ENCODE measurements at regions not wholly inside any gene's neighbourhood (a gene's known extent, or its start where the extent isn't known, plus 50 kb on each side); places are given as distances from the start of the nearest gene placed in this dataset.
A peak's percentile ranks its signal among the peaks of the same experiment; 100 is the strongest.
"Not testable (repeated sequence)": the region's sequence is repeated elsewhere in the genome, so short reads cannot be mapped to it uniquely, and the experiment has no call there.

DNA sequence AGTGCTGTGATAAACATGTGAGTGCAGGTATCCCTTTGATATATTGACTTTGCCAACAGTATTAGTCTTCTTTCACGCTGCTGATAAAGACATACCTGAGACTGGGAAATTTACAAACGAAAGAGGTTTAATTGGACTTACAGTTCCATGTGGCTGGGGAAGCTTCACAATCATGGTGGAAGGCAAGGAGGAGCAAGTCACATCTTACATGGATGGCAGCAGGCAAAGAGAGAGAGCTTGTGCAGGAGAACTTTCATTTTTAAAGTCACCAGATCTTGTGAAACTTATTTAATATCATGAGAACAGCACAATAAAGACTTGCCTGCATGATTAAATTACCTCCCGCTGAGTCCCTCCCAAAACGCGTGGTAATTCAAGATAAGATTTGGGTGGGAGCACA is 277.9 kb upstream of the GCFC2 start:
- DNase-seq = not testable (repeated sequence)

DNA sequence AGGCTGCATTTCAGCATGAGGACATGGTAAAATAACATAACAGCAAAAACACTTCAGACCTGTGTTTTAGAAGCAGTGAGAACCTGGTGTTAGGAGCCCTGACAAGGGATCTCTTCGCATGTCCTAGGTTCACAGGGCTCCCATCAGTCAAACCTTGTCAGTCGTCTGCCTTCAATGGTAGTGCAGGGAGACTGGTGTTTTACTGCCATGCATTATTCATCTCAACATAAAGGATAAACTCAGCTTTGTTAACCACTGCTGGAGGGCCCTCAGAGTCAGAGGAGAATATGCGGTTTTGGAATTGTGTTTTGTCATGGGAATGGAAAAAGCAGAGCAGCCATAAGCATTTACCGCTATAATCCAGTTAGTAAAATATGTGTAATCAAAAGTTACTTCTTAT is 275.9 kb upstream of the GCFC2 start:
- no peak for DNase-seq

DNA sequence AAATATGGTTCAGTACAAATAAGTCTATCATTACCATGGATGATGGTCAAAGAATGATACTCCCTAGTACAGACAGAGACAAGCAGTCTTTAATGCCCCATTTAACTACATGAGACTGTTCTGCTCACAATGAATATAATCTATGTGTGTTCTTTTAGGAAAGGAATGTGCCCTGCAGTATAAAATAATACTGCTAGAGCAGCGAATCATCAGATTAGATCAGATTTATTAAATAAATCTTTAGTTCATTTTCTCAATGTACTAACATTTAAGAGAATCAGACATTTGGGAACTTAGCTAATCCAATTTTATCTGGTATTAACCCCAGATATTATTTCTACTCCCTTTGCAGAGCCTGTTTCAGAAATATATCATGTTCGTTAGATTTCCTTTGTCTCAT is 272.0 kb upstream of the GCFC2 start:
- DNase-seq = no peak

DNA sequence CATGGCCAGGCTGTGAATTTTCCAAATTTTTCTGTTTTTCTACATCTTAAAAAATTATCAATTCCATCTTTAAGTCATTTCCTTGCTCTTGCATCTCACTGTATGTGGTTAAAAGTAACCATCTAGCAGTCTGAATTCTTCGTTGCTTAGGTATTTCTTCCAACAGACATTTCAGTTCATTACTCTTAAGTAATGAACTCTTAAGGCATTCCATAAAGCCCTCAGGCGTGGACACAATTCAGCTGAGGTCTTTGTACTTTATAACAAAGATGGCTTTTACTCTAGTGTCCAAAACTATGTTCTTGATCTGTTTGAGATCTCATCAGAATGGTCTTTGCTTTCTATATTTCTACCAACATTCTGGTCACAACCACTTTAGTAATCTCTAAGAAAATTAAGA is 253.9 kb upstream of the GCFC2 start:
- no peak for DNase-seq

DNA sequence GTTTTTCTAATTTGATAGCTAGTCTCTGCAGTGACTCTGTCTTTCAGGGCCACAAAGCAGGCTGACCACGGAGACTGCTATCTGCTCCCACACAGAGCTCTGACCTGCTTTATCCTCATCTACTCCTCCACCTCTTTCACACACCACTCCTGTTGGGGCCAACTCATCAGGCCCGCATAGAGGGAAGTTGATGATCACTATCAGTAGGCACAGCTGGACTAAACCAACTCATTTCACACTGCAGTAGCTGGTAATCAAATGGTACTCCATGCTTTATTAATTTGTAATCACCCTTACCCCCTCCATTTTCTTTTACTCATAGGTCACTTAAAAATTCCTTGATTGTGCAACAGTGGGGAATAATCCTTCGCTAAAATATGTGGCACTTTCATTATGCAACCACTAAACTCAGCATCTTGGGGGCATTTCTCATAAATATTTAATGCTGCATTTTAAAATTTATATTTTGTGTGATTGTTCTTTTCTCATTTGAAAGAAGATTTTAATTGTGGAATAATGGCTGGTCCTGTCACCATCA is 249.8 kb upstream of the GCFC2 start:
- no peak for DNase-seq

DNA sequence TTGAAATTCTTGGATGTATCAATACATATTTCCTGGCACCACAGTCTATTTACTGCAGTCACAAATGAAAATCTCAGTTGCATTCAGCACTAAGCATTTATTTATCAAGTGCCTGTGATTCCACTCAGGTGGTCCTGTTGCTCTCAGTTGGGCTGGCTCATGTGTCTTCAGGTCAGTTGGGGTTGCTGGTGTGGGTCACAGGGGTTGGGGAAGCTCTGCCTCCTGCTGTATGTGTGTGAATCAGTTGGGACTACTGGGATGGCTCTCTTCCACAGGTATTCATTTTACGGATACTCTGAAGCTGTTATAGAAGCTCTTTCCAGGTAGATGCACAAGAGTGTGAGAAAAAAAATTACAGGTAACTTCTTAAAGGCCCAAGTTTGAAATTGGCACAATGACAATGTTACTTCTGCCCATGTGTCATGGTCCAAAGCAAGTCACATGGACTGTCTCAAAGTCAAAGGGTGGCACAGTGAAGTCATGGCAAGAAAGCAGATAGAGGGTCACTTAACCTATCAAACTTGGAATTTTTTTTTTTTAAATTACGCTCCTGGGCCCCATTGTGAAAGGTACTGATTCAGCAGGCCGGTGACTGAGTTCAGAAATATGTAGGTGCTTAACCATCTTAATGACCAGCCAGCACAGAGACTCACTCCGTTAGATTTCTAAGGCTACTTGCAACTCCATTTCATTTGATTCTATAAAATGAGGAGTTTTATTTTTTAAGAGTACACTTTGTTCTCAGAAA is 249.2 kb upstream of the GCFC2 start:
- DNase-seq = no peak

DNA sequence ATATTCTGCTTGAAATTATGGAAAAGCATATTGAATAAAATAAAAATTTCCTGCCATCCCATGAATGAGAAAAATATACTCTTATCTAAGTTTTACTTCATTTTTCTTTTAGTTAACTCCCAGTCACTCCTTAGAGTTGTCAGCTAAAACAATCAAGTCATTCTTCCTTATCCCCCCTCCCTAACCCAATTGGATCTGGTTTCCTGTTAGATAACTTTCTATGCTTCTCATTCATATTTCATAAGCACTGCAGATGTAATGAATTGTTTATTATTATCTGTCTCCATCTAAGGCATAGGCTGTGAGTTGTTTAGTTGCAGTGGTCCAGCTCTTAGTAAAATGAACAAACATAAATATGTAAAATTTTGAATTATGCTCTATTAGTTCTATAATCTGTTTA is 244.0 kb upstream of the GCFC2 start:
- DNase-seq = no peak

DNA sequence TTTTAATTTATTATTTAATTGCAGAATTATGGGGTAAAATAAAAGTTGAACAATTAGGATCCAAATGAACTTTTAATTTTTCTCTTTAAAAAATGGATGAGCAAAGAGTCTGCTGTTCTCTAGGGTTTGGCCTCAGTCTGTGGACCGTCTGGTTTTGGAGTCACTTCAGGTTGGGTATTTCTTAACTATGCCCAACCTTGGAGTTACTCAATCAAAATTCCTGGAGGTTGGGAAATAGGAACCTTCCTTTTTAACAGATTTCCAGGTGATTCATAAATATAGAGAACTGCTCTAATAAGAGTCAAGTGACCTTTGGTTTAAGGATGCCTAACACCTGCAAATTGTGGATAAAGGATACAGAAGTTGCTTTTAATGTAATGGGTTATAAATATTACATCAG is 241.5 kb upstream of the GCFC2 start:
- DNase-seq = no peak

DNA sequence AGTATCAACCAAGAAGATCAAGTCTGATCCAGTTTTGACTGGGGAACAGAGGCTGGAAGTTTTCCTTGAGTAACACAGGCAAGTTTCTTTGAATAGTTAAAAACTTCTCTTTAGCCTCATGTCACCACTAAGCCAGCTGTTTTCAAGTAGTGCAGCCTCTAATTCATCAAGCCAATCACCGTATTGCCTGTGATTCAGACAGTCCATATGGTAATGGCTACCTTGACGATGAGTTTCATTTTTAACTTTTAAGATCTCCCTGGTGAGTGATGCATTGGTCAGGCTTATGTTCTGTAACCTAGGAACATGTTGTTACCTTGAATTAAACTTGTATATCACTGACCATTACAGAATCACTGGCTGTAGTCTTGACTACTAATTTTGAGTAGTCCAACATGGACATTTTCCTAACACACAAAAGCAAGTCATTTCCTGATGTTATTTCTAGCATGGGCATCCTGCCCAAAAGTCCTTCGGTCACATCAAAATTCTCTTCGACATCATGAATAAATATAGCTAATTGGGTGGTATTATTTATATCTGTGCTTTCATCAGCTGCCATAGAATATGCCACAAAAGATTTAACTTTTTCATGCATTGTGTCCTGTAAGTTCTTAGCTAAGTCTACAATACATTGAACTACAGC is 238.8 kb upstream of the GCFC2 start:
- no peak for DNase-seq

DNA sequence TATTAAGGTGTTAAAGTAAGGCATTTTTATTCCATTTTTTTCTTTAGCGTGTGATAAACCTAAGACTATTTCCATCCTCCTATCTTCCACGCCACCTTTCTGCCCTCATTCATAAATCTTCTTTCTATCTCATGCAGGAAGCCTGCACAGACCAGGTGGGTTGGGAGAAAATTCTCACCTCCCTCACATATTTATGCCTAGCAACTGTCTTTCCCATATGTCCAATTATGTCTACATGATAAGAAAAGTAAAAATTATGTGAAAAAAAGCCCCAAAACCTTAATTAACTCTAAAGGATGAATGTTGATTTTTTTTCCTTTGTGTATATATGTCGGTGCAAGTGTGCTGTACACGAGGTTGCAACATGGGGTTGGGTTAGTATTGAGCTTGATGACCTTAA is 225.6 kb upstream of the GCFC2 start:
- no peak for DNase-seq

DNA sequence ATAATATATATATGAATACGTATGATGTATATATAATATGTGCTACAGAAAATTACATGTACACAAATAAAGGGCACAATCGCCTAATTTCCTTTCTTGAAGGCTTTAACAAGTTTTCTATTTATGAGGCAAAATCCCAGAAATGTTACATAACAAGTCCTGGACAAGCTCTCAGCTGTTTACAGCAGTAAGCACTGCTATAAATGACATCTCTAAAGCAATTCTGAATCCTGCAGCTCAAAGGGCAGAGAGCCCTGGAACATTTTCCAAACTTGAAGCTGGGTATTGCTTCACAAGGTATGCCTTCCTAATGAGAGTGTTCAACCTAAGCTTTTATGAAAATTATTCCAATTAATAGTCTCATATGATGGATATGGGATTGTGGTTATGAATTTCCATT is 222.3 kb upstream of the GCFC2 start:
- no peak for DNase-seq

DNA sequence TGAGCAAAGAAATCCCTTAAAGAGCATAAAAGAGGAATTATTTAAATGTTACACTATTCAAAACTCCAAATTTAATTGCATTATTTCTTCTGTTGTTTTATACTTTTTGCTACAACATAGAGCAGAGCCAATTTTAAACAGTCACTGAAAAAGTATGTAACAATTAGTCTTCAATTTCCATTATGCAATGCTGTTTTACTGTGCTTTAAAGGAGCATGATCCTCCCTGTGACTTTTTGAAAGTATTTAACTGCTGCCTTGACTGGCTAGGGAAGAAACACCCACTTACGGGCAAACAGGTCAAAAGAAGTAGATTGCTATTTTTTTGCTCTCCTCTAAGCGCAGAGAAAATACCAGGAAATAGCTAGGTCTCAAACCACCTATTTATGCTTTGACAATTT is 217.4 kb upstream of the GCFC2 start:
- no peak for DNase-seq

DNA sequence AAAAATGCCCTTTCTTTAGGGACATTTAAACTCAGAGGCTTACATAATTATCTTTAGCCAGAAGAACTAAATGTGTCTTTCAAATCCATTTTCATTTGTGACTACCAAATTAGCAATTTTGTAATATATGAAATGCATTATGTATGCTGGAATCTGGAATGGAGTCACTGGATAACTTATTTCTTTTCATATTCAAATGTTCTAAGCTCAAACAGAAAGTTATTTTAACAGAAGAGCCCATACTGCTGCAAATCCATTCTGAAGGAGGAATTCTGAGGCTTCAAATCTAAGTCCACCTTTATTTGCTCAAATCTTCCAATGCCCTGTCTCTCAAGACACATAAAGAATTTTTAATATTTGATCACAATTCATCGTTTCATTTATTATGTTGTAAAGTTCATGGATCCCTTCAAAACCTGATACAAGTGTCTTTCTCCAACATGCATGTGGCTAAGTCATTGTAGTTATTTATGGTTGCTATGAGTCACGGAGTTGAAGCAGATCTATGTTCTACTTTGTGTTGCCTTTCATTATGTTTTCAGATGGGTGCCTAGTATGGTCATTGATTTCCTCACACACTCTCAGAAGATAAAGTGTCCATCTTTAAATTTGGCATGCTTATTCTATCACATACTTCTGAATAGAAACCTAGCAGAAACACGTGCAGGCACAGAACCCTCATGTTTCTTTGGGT is 214.8 kb upstream of the GCFC2 start:
- DNase-seq = no peak

DNA sequence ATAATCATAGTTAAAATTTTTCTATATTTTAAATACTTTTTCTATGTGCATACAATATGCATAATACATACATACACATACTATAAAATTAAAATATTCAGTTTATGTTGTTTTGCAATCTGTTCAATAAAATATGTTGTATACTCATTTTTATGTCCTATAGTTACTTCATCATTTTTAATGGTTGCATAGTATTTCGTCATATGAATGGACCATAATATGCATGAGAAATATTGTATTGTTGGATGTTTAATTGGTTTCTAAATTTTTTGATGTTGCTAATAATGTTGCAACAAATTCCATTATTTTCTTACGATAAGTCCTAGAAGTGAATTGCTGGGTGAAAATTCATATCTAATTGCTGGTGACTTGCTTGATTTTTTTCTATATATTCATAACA is 211.5 kb upstream of the GCFC2 start:
- DNase-seq = no peak

DNA sequence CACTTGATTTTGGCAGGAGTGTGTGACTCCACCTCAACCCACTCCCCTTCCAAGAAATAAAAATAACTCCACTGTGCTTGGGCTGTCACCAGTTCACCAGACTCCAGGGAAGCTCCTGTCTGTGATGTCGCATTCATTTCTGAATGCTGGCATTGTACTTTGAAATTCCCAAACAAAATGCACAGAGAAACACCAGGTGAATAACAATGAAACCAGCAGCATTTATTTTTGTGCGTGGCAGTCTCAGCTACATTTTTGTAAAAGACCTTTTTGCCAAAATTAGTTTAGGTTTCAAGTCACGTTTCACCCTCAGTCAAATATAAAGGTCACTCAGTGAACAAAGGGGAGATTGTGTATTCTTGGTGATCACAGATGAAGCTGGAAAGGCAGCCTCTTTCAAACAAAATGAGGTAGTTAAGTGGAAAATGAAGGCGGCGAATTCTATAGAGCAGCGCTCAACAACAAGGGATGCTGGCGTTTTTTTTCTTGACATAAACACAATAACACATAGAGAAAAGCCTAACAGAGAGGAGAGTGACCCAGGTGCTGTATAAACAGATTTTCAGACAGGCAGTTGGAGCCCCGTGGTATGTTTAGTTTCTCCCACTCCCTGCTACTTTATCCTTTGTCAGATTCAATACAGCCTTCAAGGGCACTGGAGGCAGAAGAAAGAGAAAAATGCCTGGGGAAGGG is 210.3 kb upstream of the GCFC2 start:
- DNase-seq = peak; percentile 91 to 95

DNA sequence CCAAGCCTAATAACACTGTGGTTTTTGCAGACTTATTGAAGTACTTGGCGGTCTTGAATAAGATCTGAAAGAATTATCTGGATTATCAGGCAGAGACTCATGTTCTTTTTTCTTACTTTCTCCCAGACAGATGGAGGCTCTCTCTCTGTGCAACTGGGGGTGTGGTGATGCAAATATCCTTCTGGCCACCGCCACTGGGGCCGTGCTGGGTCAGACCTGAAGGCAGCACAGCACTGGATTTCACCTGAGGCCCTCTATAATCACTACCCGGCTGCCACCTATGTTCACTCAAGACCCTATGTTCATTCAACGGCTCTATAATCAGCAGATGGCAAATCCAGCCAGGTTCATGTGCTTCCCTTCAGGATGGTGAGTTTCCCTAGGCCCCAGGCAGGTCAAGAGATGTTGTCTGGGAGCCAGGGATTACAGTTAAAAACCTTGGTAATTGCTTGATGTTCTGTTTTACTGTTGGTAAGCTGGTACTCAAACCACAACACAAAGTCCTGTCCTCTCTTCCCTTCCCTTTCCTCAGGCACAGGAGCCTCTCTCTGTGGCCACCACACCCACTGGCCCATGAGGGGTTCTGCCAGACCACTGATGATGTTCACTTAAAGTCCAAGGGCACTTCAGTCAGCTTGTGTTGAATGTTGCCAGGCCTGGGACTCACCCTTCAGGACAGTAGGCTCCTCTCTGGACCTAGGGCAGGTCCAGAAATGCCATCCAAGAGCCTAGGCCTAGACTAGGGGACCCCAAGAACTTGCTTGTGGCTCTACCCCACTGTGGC is 205.3 kb upstream of the GCFC2 start:
- no peak for DNase-seq

DNA sequence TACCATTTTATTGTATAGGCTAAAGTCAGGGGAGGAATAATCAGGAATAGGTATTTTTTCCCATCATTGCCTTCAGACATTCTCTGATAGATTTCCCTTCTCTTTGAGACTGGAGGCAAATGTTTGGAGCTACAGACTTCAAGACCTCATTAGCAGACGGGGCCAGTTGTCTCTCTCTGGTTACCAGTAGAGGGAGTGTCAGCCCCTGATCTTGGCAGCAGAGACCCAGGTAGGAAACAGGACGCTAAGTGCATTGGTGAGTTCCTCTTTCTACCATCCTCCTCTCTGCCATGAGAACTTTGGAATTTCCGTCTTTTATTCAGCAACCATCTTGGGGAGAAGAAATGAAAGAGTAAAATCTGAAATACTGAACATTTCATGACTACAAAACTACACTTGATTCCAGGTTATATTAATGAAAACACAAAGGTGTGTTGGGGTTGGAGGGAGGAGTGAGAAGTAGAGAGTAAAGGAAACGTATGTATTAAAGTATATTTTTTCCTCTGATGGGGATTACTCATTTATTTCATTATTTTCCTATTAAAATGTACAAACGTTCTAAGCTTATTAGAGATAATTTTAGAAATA is 186.2 kb upstream of the GCFC2 start:
- peak in 1 of 2 experiments; percentile 9 for DNase-seq

DNA sequence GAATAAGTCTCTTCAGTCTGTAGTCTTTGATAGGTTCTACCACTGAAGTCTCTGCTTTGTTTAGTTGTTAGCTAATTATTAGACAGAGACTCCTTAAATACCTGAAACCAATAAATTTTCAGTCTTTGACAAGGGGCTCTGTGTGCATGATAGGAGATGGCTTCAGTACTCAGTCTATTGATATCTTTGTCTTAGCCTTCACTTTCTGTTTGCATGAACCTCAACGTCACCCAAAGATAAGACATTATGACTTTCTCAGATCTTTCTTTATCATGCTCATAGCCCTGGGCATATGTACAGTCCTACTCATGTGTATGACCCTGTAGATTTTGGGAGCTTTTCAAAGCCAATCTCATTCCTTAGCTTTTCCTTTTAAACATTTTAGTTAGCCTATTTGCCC is 183.5 kb upstream of the GCFC2 start:
- no peak for DNase-seq

DNA sequence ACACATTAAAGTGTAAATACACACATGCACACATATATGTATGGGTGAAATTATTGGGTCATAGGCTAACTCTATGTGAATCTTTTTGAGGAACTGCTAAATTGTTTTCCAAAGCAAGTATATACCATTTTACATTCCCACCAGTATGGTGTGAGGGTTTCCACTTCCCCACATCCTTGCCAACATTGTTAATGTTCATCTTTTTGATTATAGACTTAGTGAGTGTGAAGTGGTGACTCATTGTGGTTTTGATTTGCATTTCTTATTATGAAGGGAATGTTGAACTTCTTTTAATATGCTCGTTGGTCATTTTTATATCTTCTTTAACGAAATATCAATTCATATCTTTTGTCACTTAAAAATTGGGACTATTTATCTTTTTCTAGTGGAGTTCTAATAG is 181.8 kb upstream of the GCFC2 start:
- DNase-seq = no peak

DNA sequence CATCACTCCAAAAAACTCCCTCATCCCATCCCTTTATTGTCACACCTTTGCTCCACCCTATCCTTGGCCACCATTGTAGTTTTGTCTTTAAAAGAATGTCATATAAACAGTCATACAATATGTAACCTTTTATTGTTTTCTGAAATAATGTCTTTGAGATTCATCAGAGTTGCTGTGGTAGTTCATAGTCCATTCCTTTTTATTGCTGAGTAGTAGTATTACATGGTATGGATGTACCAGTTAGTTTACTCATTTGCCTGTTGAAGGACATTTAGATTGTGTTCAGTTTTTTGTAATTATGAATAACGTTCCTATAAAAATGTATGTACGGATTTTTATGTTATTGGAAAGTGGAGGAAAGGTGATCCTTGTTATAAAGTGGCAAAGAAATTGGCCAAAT is 171.8 kb upstream of the GCFC2 start:
- DNase-seq = no peak

DNA sequence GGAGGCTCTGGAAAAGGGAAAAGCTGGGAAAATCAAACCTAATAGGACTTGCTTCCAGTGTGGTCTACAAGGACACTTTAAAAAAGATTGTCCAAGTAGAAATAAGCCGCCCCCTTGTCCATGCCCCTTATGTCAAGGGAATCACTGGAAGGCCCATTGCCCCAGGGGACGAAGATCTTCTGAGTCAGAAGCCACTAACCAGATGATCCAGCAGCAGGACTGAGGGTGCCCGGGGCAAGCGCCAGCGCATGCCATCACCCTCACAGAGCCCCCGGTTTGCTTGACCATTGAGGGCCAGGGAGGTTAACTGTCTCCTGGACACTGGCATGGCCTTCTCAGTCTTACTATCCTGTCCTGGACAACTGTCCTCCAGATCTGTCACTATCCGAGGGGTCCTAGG is 164.9 kb upstream of the GCFC2 start:
- not testable (repeated sequence) for DNase-seq

Data from NCI-H1930 (cell line).